Tongue (tissue), 1 donor: ENCODE measurements at regions not wholly inside any gene's neighbourhood (a gene's known extent, or its start where the extent isn't known, plus 50 kb on each side); places are given as distances from the start of the nearest gene placed in this dataset.
"Not testable (repeated sequence)": the region's sequence is repeated elsewhere in the genome, so short reads cannot be mapped to it uniquely, and the experiment has no call there.

ENCODE experiments used
- DNase-seq: peaks from one replicate; pipeline ENCODE4 v3.0.0-alpha.2; 2015

GRCh38 chr20:46785958-46786357, 76.5 kb downstream of the SLC2A10 start:
- DNase-seq = no peak

- DNase-seq = peak; percentile 8
Measured at GRCh38 chr20:46786566-46786965, 77.1 kb downstream of the SLC2A10 start.

- DNase-seq = peak; percentile 85
Measured at GRCh38 chr20:46787991-46788762, 78.7 kb downstream of the SLC2A10 start.

GRCh38 chr20:46788763-46789091, 79.3 kb downstream of the SLC2A10 start:
- not testable (repeated sequence) for DNase-seq

- DNase-seq = no peak
Measured at GRCh38 chr20:46789339-46790028, 80.0 kb downstream of the SLC2A10 start.

- no peak for DNase-seq
Measured at GRCh38 chr20:46791722-46792416, 82.4 kb downstream of the SLC2A10 start.

GRCh38 chr20:46797206-46797605, 87.8 kb downstream of the SLC2A10 start:
- peak; percentile 68 for DNase-seq

- no peak for DNase-seq
Measured at GRCh38 chr20:46798430-46798829, 89.0 kb downstream of the SLC2A10 start.

GRCh38 chr20:46799781-46800408, 90.4 kb downstream of the SLC2A10 start:
- DNase-seq = no peak

GRCh38 chr20:46800409-46800804, 91.0 kb downstream of the SLC2A10 start:
- DNase-seq = no peak

- no peak for DNase-seq
Measured at GRCh38 chr20:46801003-46801702, 91.7 kb downstream of the SLC2A10 start.

GRCh38 chr20:46802722-46803121, 91.9 kb upstream of the EYA2 start:
- DNase-seq = peak; percentile 38

- no peak for DNase-seq
Measured at GRCh38 chr20:46803123-46804020, 91.3 kb upstream of the EYA2 start.

- no peak for DNase-seq
Measured at GRCh38 chr20:46804126-46804525, 90.5 kb upstream of the EYA2 start.

- no peak for DNase-seq
Measured at GRCh38 chr20:46805836-46806235, 88.8 kb upstream of the EYA2 start.

GRCh38 chr20:46807998-46808397, 86.6 kb upstream of the EYA2 start:
- DNase-seq = no peak

GRCh38 chr20:46808565-46808964, 86.1 kb upstream of the EYA2 start:
- no peak for DNase-seq

GRCh38 chr20:46809706-46810360, 84.8 kb upstream of the EYA2 start:
- DNase-seq = peak; percentile 16

- DNase-seq = peak; percentile 58
Measured at GRCh38 chr20:46810448-46811223, 84.0 kb upstream of the EYA2 start.
